Sigmoid colon (tissue), 6 donors: ENCODE measurements at regions not wholly inside any gene's neighbourhood (a gene's known extent, or its start where the extent isn't known, plus 50 kb on each side); places are given as distances from the start of the nearest gene placed in this dataset.

Source experiments
- DNase-seq: peaks from one replicate; pipeline ENCODE4 v3.0.0-alpha.2; 2019
- H3K27ac ChIP-seq, 4 donors: fragments of 200-600 bp; sonication (generic); one replicate each; pipeline ENCODE4 v1.5.1; 2016 to 2019; ENCODE audit warnings: mild to moderate bottlenecking in 1 of 4
- H3K27me3 ChIP-seq, 3 donors: fragments of 200-600 bp; sonication (generic); one replicate each; pipeline ENCODE4 v1.5.1; 2019; ENCODE audit warnings: mild to moderate bottlenecking in 1 of 3
- H3K36me3 ChIP-seq, 4 donors: fragments of 200-600 bp; sonication (generic); one replicate each; pipeline ENCODE4 v1.5.1; 2016 to 2019
- H3K4me1 ChIP-seq, 4 donors: fragments of 200-600 bp; sonication (generic); one replicate each; pipeline ENCODE4 v1.5.1; 2017 to 2019
- H3K4me3 ChIP-seq, 4 donors: fragments of 200-600 bp; sonication (generic); one replicate each; pipeline ENCODE4 v1.5.1; 2017 to 2019; ENCODE audit warnings: mild to moderate bottlenecking in 2 of 4, moderate library complexity in 1 of 4
- H3K9me3 ChIP-seq, 4 donors: fragments of 200-600 bp in 3 of 4; sonication (generic) in 3 of 4; one replicate each; pipeline versions ENCODE4 v1.5.1 to v1.6.1; 2013 to 2019
- CTCF ChIP-seq, 4 experiments: fragments of 450-650 bp in 3 of 4; fragments of 200-600 bp in 1 of 4; IDR thresholded peaks; one replicate each; pipeline ENCODE4 v1.5.1; 2016 to 2019; ENCODE audit warnings: antibody characterized with exemption in 4 of 4, mild to moderate bottlenecking in 3 of 4, moderate library complexity in 2 of 4
- EP300 ChIP-seq, 4 donors: sonication (generic); formaldehyde crosslinking; IDR thresholded peaks; one replicate each; pipeline ENCODE4 v1.6.1; 2017; ENCODE audit warnings: antibody characterized with exemption in 4 of 4
- POLR2A ChIP-seq, 2 donors: fragments of 450-650 bp; IDR thresholded peaks; one replicate each; pipeline ENCODE4 v1.6.1; 2016; ENCODE audit warnings: antibody characterized with exemption in 2 of 2, mild to moderate bottlenecking in 2 of 2, moderate library complexity in 2 of 2
- POLR2AphosphoS5 ChIP-seq, 4 donors: sonication (generic); formaldehyde crosslinking; IDR thresholded peaks; one replicate each; pipeline ENCODE4 v1.6.1; 2017; ENCODE audit warnings: antibody characterized with exemption in 4 of 4
- WGBS, 2 donors: extraction: QIAGEN DNeasy Blood & Tissue Kit; methylation state at CpG; one replicate each; pipeline ENCODE4 v1.1.7; 2013; 5-methylcytosine and 5-hydroxymethylcytosine counted together
- intact Hi-C: fragments of 100-400 bp; cut with DNase I; formaldehyde crosslinking; loops from one replicate; pipeline ENCODE4 v1.15.1; 2023
- donor health status: healthy with polysubstance abuse.
- donor health status: healthy.

- no peak overlapping the region for H3K27ac ChIP-seq
- TF ChIP-seq POLR2AphosphoS5 (IDR thresholded peaks at IDR 0.05), result no peak
- TF ChIP-seq POLR2A (IDR thresholded peaks at IDR 0.05), result no peak
- no peak for TF ChIP-seq EP300 (IDR thresholded peaks at IDR 0.05)
- TF ChIP-seq CTCF (IDR thresholded peaks at IDR 0.05), result no peak
- 68 to 76% methylated on average over 3 of the region's 3 CpGs for WGBS, 2 donors
- H3K27me3 ChIP-seq, result no peaks in the 10 kb centered on the region
- intact Hi-C loops, result no loop called here
- no peaks in the 10 kb centered on the region for H3K36me3 ChIP-seq
- peaks cover 0 to 3% (median 0%) of the 10 kb centered on the region in 4 donors for H3K4me1 ChIP-seq
- no peaks in the 10 kb centered on the region for H3K9me3 ChIP-seq
- no peak for DNase-seq
- H3K4me3 ChIP-seq, result no peak overlapping the region
Observed at GRCh38 chr11:95375886-95376285, 144.9 kb upstream of the SESN3 start.

GRCh38 chr11:95375451-95375850 is 144.4 kb upstream of the SESN3 start:
- H3K27ac ChIP-seq, result no peak overlapping the region
- H3K4me3 ChIP-seq, result no peak overlapping the region
- no peaks in the 10 kb centered on the region for H3K9me3 ChIP-seq
- no peak for DNase-seq
- H3K36me3 ChIP-seq, result no peaks in the 10 kb centered on the region
- H3K27me3 ChIP-seq, result no peaks in the 10 kb centered on the region
- peaks cover 0 to 3% (median 0%) of the 10 kb centered on the region in 4 donors for H3K4me1 ChIP-seq
- WGBS, 2 donors, result 81 to 92% methylated on average over 1 of the region's 1 CpG
- TF ChIP-seq EP300 (IDR thresholded peaks at IDR 0.05) (no peak), CTCF (IDR thresholded peaks at IDR 0.05) (no peak)
- intact Hi-C loops, result no loop called here

- TF ChIP-seq EP300 (IDR thresholded peaks at IDR 0.05) (no peak), CTCF (IDR thresholded peaks at IDR 0.05) (no peak), POLR2AphosphoS5 (IDR thresholded peaks at IDR 0.05) (no peak), POLR2A (IDR thresholded peaks at IDR 0.05) (no peak)
- H3K9me3 ChIP-seq, result no peaks in the 10 kb centered on the region
- 78 to 89% methylated on average over 4 of the region's 4 CpGs for WGBS, 2 donors
Observed at GRCh38 chr11:95374105-95374504, 143.1 kb upstream of the SESN3 start.

GRCh38 chr11:95373241-95373640 is 142.2 kb upstream of the SESN3 start:
- TF ChIP-seq EP300 (IDR thresholded peaks at IDR 0.05) (no peak), POLR2AphosphoS5 (IDR thresholded peaks at IDR 0.05) (no peak), POLR2A (IDR thresholded peaks at IDR 0.05) (no peak), CTCF (IDR thresholded peaks at IDR 0.05) (no peak)
- no peaks in the 10 kb centered on the region for H3K36me3 ChIP-seq
- no peaks in the 10 kb centered on the region for H3K9me3 ChIP-seq
- intact Hi-C loops, result no loop called here
- no peaks in the 10 kb centered on the region for H3K27me3 ChIP-seq
- peaks cover 0 to 3% (median 0%) of the 10 kb centered on the region in 4 donors for H3K4me1 ChIP-seq
- H3K27ac ChIP-seq, result no peak overlapping the region
- 93 to 97% methylated on average over 1 of the region's 1 CpG for WGBS, 2 donors
- no peak overlapping the region for H3K4me3 ChIP-seq
- DNase-seq, result no peak

More at GRCh38 chr11:95374105-95374504, 143.1 kb upstream of the SESN3 start:
- intact Hi-C loops, result no loop called here
- no peak overlapping the region for H3K27ac ChIP-seq
- DNase-seq, result no peak
- H3K36me3 ChIP-seq, result no peaks in the 10 kb centered on the region
- H3K4me3 ChIP-seq, result no peak overlapping the region
- H3K4me1 ChIP-seq, result peaks cover 0 to 3% (median 0%) of the 10 kb centered on the region in 4 donors
- H3K27me3 ChIP-seq, result no peaks in the 10 kb centered on the region

GRCh38 chr11:95372097-95372656 is 141.2 kb upstream of the SESN3 start:
- intact Hi-C loops, result no loop called here
- DNase-seq, result no peak
- Histone ChIP-seq H3K27me3 (no peaks in the 10 kb centered on the region), H3K36me3 (no peaks in the 10 kb centered on the region), H3K4me1 (peaks cover 0 to 3% (median 0%) of the 10 kb centered on the region in 4 donors), H3K4me3 (no peak overlapping the region), H3K27ac (no peak overlapping the region), H3K9me3 (no peaks in the 10 kb centered on the region)
- WGBS, 2 donors, result 94 to 97% methylated on average over 1 of the region's 1 CpG
- no peak for TF ChIP-seq EP300 (IDR thresholded peaks at IDR 0.05)
- TF ChIP-seq POLR2A (IDR thresholded peaks at IDR 0.05), result no peak
- no peak for TF ChIP-seq CTCF (IDR thresholded peaks at IDR 0.05)
- TF ChIP-seq POLR2AphosphoS5 (IDR thresholded peaks at IDR 0.05), result no peak
